ENCODE measurements at regions not wholly inside any gene's neighbourhood (a gene's known extent, or its start where the extent isn't known, plus 50 kb on each side); places are given as distances from the start of the nearest gene placed in this dataset.

GRCh38 chr15:97712530-97712929 lies 248.0 kb upstream of the ARRDC4 start:
- WGBS, result 30% methylated on average over 5 of the region's 5 CpGs
- no peak overlapping the region for H3K4me3 ChIP-seq

GRCh38 chr15:97717806-97718205 lies 242.7 kb upstream of the ARRDC4 start:
- no peak overlapping the region for H3K4me3 ChIP-seq
- TF ChIP-seq CTCF (IDR thresholded peaks at IDR 0.05) (no peak), POLR2A (IDR thresholded peaks at IDR 0.05) (no peak), POLR2AphosphoS5 (IDR thresholded peaks at IDR 0.05) (no peak)
- intact Hi-C loops (cut with DNase I), result no loop called here
- no peaks in the 10 kb centered on the region for H3K9me3 ChIP-seq
- H3K27me3 ChIP-seq (replicated peaks; ENCODE audit: insufficient read depth), result no peaks in the 10 kb centered on the region
- H3K36me3 ChIP-seq, result no peaks in the 10 kb centered on the region
- H3K27ac ChIP-seq, result no peak overlapping the region
- no peak for DNase-seq (ENCODE audit: low spot score)
- no peaks in the 10 kb centered on the region for H3K4me1 ChIP-seq (replicated peaks)

More at GRCh38 chr15:97712530-97712929, 248.0 kb upstream of the ARRDC4 start:
- H3K9me3 ChIP-seq, result no peaks in the 10 kb centered on the region
- intact Hi-C loops (cut with DNase I), result no loop called here
- DNase-seq (ENCODE audit: low spot score), result no peak
- no peak for TF ChIP-seq CTCF (IDR thresholded peaks at IDR 0.05)
- TF ChIP-seq POLR2A (IDR thresholded peaks at IDR 0.05), result no peak
- no peak for TF ChIP-seq POLR2AphosphoS5 (IDR thresholded peaks at IDR 0.05)
- H3K4me1 ChIP-seq (replicated peaks), result no peaks in the 10 kb centered on the region
- H3K27ac ChIP-seq, result no peak overlapping the region
- H3K36me3 ChIP-seq, result no peaks in the 10 kb centered on the region
- no peaks in the 10 kb centered on the region for H3K27me3 ChIP-seq (replicated peaks; ENCODE audit: insufficient read depth)

GRCh38 chr15:97718509-97718908 lies 242.0 kb upstream of the ARRDC4 start:
- Histone ChIP-seq H3K27ac (no peak overlapping the region), H3K27me3 (replicated peaks; ENCODE audit: insufficient read depth) (no peaks in the 10 kb centered on the region), H3K36me3 (no peaks in the 10 kb centered on the region), H3K4me1 (replicated peaks) (no peaks in the 10 kb centered on the region), H3K9me3 (no peaks in the 10 kb centered on the region), H3K4me3 (no peak overlapping the region)
- no peak for TF ChIP-seq POLR2A (IDR thresholded peaks at IDR 0.05)
- TF ChIP-seq POLR2AphosphoS5 (IDR thresholded peaks at IDR 0.05), result no peak
- no peak for TF ChIP-seq CTCF (IDR thresholded peaks at IDR 0.05)
- DNase-seq (ENCODE audit: low spot score), result no peak
- intact Hi-C loops (cut with DNase I), result no loop called here

- Histone ChIP-seq H3K36me3 (no peaks in the 10 kb centered on the region), H3K27ac (no peak overlapping the region), H3K4me1 (replicated peaks) (no peaks in the 10 kb centered on the region), H3K27me3 (replicated peaks; ENCODE audit: insufficient read depth) (no peaks in the 10 kb centered on the region), H3K9me3 (no peaks in the 10 kb centered on the region), H3K4me3 (no peak overlapping the region)
- TF ChIP-seq CTCF (IDR thresholded peaks at IDR 0.05) (no peak), POLR2AphosphoS5 (IDR thresholded peaks at IDR 0.05) (no peak), POLR2A (IDR thresholded peaks at IDR 0.05) (no peak)
- 44% methylated on average over 13 of the region's 13 CpGs for WGBS
- intact Hi-C loops (cut with DNase I), result no loop called here
- no peak for DNase-seq (ENCODE audit: low spot score)
These were observed 231.7 kb upstream of the ARRDC4 start for GRCh38 chr15:97728791-97729190.

- Histone ChIP-seq H3K27ac (no peak overlapping the region), H3K9me3 (no peaks in the 10 kb centered on the region), H3K27me3 (replicated peaks; ENCODE audit: insufficient read depth) (no peaks in the 10 kb centered on the region), H3K36me3 (no peaks in the 10 kb centered on the region), H3K4me1 (replicated peaks) (no peaks in the 10 kb centered on the region), H3K4me3 (no peak overlapping the region)
- DNase-seq (ENCODE audit: low spot score), result no peak
- intact Hi-C loops (cut with DNase I), result no loop called here
- TF ChIP-seq POLR2A (IDR thresholded peaks at IDR 0.05) (no peak), POLR2AphosphoS5 (IDR thresholded peaks at IDR 0.05) (no peak)
- 85% methylated on average over 7 of the region's 7 CpGs for WGBS
These were observed 231.2 kb upstream of the ARRDC4 start for GRCh38 chr15:97729270-97729669.

Data from prostate gland (tissue), 2 donors.